ENCODE measurements at regions not wholly inside any gene's neighbourhood (a gene's known extent, or its start where the extent isn't known, plus 50 kb on each side); places are given as distances from the start of the nearest gene placed in this dataset.

DNA sequence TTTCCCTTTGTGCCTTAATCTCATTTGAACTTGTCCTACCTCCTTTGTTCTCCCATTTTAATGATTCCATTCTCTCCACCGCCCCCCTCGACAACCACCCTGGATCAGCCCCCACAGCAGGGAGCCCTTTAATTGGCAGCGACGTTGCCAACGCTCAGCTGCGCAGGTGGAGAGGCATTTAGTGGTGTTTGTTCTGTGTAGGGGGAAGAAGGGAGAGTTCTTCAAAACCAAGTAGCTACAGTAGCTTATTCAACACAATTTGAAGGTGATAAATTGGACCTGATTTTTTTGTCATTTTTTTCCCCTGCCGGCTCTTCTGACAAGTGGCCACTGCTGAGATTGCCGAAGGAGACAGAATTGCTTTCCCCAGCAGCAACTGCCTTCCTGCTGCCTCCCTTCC lies 499.1 kb downstream of the CDK5RAP2 start:
- TF ChIP-seq, protein P1, sequence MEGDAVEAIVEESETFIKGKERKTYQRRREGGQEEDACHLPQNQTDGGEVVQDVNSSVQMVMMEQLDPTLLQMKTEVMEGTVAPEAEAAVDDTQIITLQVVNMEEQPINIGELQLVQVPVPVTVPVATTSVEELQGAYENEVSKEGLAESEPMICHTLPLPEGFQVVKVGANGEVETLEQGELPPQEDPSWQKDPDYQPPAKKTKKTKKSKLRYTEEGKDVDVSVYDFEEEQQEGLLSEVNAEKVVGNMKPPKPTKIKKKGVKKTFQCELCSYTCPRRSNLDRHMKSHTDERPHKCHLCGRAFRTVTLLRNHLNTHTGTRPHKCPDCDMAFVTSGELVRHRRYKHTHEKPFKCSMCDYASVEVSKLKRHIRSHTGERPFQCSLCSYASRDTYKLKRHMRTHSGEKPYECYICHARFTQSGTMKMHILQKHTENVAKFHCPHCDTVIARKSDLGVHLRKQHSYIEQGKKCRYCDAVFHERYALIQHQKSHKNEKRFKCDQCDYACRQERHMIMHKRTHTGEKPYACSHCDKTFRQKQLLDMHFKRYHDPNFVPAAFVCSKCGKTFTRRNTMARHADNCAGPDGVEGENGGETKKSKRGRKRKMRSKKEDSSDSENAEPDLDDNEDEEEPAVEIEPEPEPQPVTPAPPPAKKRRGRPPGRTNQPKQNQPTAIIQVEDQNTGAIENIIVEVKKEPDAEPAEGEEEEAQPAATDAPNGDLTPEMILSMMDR (IDR thresholded peaks at IDR 0.05), result no peak
- TF ChIP-seq POLR2A (IDR thresholded peaks at IDR 0.05), result no peak
